Activated CD8-positive, alpha-beta memory T cell treated with anti-CD3 and anti-CD28 coated beads, Interleukin-2, amount 50 U/mL, for 24 hours (primary cell): ENCODE measurements at regions not wholly inside any gene's neighbourhood (a gene's known extent, or its start where the extent isn't known, plus 50 kb on each side); places are given as distances from the start of the nearest gene placed in this dataset.
"Not testable (repeated sequence)": the region's sequence is repeated elsewhere in the genome, so short reads cannot be mapped to it uniquely, and the experiment has no call there.

Source experiments
- DNase-seq: peaks from one replicate; pipeline ENCODE4 v3.0.0-alpha.2; 2020; ENCODE audit errors: extremely low read depth

DNA sequence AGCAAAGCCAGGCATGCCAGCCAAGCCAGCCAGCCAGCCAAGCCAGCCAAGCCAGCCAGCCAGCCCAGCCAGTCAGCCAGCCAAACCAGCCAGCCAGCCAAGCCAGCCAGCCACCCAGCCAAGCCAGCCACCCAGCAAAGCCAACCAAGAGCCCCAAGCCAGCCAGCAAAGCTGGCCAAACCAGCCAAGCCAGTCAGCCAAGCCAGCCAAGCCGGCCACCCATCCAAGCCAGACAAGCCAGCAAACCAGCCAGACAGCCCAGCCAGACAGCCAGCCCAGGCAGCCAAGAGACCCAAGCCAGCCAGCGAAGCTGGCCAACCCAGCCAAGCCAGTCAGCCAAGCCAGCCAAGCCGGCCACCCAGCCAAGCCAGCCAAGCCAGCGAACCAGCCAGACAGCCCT, 338.3 kb upstream of the PLGLB2 start:
- DNase-seq = not testable (repeated sequence)

DNA sequence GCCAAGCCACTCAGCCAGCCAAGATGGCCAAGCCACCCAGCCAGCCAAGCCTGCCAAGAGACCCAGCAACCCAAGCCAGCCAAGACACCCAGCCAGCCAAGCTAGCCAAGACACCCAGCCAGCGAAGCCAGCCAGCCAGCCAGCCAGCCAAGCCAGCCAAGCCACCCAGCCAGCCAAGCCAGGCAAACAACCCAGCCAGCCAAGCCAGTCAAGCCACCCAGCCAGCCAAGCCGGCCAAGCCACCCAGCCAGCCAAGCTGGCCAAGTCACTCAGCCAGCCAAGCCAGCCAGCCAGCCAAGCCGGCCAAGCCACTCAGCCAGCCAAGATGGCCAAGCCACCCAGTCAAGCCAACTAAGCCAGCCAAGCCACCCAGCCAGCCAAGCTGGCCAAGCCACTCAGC, 337.5 kb upstream of the PLGLB2 start:
- not testable (repeated sequence) for DNase-seq

DNA sequence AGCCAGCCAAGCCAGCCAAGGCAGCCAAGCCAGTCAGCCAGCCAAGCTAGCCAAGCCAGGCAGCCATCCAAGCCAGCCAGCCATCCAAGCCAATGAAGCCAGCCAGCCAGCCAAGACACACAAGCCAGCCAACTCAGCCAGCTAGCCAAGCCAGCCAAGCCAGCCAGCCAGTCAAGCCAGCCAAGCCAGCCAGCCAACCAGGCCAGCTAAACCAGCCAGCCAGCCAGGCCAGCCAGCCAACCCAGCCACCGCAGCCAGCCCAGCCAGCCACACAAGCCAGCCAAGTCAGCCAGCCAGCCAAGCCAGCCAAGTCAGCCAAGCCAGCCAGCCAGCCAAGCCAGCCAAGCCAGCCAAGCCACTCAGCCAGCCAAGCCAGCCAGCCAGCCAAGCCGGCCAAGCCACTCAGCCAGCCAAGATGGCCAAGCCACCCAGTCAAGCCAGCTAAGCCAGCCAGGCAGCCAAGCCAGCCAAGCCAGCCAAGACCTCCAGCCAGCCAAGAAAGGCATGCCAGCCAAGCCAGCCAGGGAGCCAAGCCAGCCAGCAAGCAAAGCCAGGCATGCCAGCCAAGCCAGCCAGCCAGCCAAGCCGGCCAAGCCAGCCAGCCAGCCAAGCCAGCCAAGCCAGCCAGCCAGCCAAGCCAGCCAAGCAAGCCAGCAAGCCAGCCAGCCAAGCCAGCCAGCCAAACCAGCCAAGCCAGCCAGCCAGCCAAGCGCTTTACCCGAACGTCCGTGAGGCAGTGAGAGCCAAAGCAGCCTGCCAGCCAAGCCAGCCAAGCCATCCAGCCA, 335.7 kb upstream of the PLGLB2 start:
- not testable (repeated sequence) for DNase-seq

DNA sequence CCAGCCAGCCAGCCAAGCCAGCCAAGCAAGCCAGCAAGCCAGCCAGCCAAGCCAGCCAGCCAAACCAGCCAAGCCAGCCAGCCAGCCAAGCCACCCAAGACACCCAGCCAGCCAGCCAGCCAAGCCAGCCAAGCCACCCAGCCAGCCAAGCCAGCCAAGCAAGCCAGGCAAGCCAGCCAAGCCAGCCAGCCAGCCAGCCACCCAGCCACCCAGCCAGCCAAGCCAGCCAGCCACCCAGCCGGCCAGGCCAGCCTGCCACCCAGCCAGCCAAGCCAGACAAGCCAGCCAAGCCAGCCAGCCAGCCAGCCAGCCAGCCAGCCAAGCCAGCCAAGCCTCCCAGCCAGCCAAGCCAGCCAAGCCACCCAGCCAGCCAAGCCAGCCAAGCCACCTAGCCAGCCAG, 333.6 kb upstream of the PLGLB2 start:
- DNase-seq = not testable (repeated sequence)

DNA sequence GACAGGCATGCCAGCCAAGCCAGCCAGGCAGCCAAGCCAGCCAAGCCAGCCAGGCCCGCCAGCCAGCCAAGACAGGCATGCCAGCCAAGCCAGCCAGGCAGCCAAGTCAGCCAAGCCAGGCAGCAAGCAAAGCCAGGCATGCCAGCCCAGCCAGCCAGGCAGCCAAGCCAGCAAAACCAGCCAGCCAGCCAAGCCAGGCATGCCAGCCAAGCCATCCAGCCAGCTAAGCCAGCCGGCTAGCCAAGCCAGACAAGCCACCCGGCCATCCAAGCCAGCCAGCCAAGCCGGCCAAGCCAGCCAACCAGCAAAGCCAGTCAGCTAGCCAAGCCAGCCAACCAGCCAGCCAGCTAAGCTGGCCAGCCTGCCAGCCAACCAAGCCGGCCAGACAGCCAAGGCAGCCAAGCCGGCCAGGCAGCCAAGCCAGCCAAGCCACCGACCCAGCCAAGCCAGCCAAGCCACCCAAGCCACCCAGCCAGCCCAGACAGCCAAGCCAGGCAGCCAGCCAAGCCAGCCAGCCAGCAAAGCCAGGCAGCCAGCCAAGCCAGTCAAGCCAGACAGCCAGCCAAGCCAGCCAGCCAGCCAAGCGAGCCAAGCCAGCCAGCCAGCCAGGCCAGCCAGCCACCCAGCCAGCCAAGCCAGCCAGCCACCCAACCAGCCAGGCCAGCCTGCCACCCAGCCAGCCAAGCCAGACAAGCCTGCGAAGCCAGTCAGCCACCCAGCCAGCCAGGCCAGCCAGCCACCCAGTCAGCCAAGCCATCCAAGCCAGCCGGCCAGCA, 332.9 kb upstream of the PLGLB2 start:
- not testable (repeated sequence) for DNase-seq

DNA sequence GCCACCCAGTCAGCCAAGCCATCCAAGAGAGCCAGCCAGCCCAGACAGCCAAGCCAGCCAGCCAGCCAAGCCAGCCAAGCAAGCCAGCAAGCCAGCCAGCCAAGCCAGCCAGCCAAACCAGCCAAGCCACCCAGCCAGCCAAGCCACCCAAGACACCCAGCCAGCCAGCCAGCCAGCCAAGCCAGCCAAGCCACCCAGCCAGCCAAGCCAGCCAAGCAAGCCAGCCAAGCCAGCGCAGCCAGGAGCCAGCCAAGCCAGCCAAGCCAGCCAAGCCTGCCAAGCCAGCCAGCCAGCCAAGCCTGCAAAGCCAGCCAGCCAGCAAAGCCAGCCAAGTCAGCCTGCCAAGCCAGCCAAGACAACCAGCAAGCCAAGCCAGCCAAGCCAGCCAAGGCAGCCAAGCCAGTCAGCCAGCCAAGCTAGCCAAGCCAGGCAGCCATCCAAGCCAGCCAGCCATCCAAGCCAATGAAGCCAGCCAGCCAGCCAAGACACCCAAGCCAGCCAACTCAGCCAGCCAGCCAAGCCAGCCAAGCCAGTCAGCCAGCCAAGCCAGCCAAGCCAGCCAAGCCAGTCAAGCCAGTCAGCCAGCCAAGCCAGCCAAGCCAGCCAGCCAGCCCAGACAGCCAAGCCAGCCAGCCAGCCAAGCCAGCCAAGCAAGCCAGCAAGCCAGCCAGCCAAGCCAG, 332.2 kb upstream of the PLGLB2 start:
- DNase-seq = not testable (repeated sequence)

DNA sequence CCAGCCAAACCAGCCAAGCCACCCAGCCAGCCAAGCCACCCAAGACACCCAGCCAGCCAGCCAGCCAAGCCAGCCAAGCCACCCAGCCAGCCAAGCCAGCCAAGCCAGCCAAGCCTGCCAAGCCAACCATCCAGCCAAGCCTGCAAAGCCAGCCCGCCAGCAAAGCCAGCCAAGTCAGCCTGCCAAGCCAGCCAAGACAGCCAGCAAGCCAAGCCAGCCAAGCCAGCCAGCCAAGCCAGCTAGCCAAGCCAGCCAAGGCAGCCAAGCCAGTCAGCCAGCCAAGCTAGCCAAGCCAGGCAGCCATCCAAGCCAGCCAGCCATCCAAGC, 331.7 kb upstream of the PLGLB2 start:
- DNase-seq = not testable (repeated sequence)

DNA sequence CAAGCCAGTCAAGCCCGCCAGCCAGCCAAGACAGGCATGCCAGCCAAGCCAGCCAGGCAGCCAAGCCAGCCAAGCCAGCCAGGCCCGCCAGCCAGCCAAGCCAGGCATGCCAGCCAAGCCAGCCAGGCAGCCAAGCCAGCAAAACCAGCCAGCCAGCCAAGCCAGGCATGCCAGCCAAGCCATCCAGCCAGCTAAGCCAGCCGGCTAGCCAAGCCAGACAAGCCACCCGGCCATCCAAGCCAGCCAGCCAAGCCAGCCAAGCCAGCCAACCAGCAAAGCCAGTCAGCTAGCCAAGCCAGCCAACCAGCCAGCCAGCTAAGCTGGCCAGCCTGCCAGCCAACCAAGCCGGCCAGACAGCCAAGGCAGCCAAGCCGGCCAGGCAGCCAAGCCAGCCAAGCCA, 330.7 kb upstream of the PLGLB2 start:
- not testable (repeated sequence) for DNase-seq

DNA sequence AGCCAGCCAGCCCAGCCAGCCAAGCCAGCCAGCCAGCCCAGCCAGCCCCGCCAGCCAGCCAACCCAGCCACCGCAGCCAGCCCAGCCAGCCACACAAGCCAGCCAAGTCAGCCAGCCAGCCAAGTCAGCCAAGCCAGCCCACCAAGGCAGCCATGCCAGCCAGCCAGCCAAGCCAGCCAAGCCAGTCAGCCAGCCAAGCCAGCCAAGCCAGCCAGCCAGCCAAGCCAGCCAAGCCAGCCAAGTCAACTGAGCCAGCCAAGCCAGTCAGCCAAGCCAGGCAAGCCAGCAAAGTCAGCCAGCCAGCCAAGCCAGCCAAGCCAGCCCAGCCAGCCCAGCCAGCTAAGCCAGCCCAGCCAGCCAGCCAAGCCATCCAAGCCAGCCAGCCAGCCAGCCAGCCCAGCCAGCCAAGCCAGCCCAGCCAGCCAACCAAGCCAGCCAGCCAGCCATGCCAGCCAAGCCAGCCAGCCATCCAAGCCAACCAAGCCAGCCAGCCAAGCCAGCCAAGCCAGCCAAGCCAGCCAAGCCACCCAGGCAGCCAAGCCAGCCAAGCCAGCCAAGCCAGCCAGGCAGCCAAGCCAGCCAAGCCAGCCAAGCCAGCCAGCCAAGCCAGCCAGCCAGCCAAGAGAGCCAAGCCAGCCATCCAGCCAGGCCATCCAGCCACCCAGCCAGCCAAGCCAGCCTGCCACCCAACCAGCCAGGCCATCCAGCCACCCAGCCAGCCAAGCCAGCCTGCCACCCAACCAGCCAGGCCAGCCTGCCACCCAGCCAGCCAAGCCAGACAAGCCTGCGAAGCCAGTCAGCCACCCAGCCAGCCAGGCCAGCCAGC, 329.9 kb upstream of the PLGLB2 start:
- not testable (repeated sequence) for DNase-seq

DNA sequence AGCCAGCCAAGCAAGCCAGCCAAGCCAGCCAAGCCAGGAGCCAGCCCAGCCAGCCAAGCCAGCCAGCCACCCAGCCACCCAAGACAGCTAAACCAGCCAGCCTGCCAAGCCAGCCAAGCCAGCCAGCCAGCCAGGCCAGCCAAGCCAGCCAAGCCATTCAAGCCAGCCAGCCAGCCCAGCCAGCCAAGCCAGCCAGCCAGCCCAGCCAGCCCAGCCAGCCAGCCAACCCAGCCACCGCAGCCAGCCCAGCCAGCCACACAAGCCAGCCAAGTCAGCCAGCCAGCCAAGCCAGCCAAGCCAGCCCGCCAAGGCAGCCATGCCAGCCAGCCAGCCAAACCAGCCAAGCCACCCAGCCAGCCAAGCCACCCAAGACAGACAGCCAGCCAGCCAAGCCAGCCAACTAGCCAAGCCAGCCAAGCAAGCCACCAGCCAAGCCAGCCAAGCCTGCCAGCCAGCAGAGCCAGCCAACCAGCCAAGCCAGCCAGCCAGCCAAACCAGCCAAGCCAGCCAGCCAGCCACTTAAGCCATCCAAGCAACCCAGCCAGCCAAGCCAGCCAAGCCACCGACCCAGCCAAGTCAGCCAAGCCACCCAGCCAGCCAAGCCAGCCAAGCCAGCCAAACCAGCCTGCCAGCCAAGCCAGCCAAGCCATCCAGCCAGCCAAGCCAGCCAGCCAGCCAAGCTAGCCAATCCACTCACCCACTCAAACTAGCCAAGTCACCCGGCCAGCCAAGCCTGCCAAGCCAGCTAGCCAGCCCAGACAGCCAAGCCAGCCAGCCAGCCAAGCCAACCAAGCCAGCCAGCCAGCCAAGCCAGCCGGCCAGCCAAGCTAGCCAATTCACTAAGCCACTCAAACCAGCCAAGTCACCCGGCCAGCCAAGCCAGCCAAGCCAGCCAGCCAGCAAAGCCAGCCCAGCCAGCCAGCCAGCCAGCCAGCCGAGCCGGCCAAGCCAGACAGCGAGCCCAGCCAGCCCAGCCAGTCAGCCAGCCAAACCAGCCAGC, 328.8 kb upstream of the PLGLB2 start:
- DNase-seq = not testable (repeated sequence)

DNA sequence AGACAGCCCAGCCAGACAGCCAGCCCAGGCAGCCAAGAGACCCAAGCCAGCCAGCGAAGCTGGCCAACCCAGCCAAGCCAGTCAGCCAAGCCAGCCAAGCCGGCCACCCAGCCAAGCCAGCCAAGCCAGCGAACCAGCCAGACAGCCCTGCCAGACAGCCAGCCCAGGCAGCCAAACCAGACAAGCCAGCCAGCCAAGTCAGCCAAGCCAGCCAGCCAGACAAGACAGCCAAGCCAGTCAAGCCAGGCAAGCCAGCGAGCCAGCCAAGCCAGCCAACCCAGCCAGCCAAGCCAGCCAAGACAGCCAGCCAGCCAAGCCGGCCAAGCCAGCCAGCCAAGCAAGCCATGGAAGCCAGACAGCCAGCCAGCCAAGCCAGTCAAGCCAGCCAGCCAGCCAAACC, 327.9 kb upstream of the PLGLB2 start:
- DNase-seq = not testable (repeated sequence)

DNA sequence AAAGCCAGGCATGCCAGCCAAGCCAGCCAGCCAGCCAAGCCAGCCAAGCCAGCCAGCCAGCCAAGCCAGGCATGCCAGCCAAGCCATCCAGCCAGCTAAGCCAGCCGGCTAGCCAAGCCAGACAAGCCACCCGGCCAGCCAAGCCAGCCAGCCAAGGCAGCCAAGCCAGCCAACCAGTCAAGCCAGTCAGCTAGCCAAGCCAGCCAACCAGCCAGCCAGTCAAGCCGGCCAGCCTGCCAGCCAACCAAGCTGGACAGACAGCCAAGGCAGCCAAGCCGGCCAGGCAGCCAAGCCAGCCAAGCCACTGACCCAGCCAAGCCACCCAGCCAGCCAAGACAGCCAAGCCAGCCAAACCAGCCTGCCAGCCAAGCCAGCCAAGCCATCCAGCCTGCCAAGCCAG, 326.9 kb upstream of the PLGLB2 start:
- not testable (repeated sequence) for DNase-seq

DNA sequence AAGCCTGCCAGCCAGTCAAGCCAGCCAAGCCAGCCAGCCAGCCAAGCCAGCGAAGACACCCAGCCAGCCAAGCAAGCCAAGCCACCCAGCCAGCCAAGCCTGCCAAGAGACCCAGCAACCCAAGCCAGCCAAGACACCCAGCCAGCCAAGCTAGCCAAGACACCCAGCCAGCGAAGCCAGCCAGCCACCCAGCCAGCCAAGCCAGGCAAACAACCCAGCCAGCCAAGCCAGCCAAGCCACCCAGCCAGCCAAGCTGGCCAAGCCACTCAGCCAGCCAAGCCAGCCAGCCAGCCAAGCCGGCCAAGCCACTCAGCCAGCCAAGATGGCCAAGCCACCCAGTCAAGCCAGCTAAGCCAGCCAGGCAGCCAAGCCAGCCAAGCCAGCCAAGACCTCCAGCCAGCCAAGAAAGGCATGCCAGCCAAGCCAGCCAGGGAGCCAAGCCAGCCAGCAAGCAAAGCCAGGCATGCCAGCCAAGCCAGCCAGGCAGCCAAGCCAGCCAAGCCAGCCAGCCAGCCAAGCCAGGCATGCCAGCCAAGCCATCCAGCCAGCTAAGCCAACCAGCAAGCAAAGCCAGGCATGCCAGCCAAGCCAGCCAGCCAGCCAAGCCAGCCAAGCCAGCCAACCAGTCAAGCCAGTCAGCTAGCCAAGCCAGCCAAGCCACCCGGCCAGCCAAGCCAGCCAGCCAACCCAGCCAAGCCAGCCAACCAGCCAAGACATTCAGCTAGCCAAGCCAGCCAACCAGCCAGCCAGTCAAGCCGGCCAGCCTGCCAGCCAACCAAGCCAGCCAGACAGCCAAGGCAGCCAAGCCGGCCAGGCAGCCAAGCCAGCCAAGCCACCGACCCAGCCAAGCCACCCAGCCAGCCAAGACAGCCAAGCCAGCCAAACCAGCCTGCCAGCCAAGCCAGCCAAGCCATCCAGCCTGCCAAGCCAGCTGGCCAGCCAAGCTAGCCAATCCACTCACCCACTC, 323.8 kb upstream of the PLGLB2 start:
- DNase-seq = not testable (repeated sequence)

DNA sequence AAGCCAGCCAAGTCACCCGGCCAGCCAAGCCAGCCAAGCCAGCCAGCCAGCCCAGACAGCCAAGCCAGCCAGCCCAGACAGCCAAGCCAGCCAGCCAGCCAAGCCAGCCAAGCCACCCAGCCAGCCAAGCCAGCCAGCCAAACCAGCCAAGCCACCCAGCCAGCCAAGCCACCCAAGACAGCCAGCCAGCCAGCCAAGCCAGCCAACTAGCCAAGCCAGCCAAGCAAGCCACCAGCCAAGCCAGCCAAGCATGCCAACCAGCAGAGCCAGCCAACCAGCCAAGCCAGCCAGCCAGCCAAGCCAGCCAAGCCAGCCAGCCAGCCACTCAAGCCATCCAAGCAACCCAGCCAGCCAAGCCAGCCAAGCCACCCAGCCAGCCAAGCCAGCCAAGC, 323.1 kb upstream of the PLGLB2 start:
- not testable (repeated sequence) for DNase-seq

DNA sequence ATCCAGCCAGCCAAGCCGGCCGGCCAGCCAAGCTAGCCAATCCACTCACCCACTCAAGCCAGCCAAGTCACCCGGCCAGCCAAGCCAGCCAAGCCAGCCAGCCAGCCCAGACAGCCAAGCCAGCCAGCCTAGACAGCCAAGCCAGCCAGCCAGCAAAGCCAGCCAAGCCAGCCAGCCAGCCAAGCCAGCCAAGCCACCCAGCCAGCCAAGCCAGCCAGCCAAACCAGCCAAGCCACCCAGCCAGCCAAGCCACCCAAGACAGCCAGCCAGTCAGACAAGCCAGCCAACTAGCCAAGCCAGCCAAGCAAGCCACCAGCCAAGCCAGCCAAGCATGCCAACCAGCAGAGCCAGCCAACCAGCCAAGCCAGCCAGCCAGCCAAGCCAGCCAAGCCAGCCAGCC, 322.7 kb upstream of the PLGLB2 start:
- DNase-seq = not testable (repeated sequence)

DNA sequence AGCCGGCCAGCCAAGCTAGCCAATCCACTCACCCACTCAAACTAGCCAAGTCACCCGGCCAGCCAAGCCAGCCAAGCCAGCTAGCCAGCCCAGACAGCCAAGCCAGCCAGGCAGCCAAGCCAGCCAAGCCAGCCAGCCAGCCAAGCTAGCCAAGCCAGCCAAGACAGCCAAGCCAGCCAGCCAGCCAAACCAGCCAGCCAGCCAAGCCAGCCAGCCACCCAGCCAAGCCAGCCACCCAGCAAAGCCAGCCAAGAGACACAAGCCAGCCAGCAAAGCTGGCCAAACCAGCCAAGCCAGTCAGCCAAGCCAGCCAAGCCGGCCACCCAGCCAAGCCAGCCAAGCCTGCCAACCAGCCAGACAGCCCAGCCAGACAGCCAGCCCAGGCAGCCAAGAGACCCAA, 322.2 kb upstream of the PLGLB2 start:
- DNase-seq = not testable (repeated sequence)

DNA sequence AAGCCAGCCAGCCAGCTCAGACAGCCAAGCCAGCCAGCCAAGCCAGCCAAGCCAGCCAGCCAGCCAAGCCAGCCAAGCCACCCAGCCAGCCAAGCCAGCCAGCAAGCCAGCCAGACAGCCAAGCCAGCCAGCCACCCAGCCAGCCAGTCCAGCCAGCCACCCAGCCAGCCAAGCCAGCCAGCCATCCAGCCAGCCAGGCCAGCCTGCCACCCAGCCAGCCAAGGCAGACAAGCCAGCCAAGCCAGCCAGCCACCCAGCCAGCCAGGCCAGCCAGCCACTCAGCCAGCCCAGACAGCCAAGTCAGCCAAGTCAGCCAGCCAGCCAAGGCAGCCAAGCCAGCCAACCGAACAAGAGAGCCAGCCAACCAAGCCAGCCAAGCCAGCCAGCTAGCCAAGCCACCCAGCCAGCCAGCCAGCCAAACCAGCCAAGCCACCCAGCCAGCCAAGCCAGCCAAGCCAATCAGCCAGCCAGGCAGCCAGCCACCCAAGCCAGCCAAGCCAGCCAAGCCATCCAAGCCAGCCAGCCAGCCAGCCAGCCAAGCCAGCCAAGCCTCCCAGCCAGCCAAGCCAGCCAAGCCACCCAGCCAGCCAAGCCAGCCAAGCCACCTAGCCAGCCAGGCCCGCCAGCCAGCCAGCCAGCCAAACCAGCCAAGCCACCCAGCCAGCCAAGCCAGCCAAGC, 319.3 kb upstream of the PLGLB2 start:
- not testable (repeated sequence) for DNase-seq

DNA sequence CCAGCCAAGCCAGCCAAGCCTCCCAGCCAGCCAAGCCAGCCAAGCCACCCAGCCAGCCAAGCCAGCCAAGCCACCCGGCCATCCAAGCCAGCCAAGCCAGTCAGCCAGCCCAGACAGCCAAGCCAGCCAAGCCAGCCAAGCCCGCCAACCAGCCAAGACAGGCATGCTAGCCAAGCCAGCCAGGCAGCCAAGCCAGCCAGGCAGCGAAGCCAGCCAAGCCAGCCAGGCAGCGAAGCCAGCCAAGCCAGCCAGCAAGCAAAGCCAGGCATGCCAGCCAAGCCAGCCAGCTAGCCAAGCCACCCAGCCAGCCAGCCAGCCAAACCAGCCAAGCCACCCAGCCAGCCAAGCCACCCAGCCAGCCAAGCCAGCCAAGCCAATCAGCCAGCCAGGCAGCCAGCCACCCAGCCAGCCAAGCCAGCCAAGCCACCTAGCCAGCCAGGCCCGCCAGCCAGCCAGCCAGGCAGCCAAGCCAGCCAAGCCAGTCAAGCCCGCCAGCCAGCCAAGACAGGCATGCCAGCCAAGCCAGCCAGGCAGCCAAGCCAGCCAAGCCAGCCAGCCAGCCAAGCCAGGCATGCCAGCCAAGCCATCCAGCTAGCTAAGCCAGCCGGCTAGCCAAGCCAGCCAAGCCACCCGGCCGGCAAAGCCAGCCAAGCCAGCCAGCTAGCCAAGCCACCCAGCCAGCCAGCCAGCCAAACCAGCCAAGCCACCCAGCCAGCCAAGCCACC, 318.5 kb upstream of the PLGLB2 start:
- DNase-seq = not testable (repeated sequence)
